Dedifferentiated amniotic fluid mesenchymal stem cell (primary cell): ENCODE measurements at regions not wholly inside any gene's neighbourhood (a gene's known extent, or its start where the extent isn't known, plus 50 kb on each side); places are given as distances from the start of the nearest gene placed in this dataset.

Source experiments
- DNase-seq: peaks from one replicate; pipeline ENCODE4 v3.0.0-alpha.2; 2016; ENCODE audit errors: extremely low spot score

GRCh38 chr2:76450024-76450475 lies 739.3 kb upstream of the GCFC2 start:
- DNase-seq = no peak

- no peak for DNase-seq
Measured at GRCh38 chr2:76448956-76449355, 738.2 kb upstream of the GCFC2 start.

GRCh38 chr2:76447294-76447693 lies 736.6 kb upstream of the GCFC2 start:
- no peak for DNase-seq

- DNase-seq = no peak
Measured at GRCh38 chr2:76446872-76447271, 736.2 kb upstream of the GCFC2 start.

- DNase-seq = no peak
Measured at GRCh38 chr2:76445880-76446279, 735.2 kb upstream of the GCFC2 start.

GRCh38 chr2:76444732-76445131 lies 734.0 kb upstream of the GCFC2 start:
- DNase-seq = no peak

- DNase-seq = no peak
Measured at GRCh38 chr2:76437564-76437963, 726.8 kb upstream of the GCFC2 start.

- DNase-seq = no peak
Measured at GRCh38 chr2:76429374-76429773, 718.7 kb upstream of the GCFC2 start.

GRCh38 chr2:76427452-76427851 lies 716.7 kb upstream of the GCFC2 start:
- no peak for DNase-seq

GRCh38 chr2:76415821-76416220 lies 705.1 kb upstream of the GCFC2 start:
- no peak for DNase-seq

- no peak for DNase-seq
Measured at GRCh38 chr2:76413436-76413835, 702.7 kb upstream of the GCFC2 start.

- DNase-seq = no peak
Measured at GRCh38 chr2:76406134-76406855, 695.6 kb upstream of the GCFC2 start.

DNA sequence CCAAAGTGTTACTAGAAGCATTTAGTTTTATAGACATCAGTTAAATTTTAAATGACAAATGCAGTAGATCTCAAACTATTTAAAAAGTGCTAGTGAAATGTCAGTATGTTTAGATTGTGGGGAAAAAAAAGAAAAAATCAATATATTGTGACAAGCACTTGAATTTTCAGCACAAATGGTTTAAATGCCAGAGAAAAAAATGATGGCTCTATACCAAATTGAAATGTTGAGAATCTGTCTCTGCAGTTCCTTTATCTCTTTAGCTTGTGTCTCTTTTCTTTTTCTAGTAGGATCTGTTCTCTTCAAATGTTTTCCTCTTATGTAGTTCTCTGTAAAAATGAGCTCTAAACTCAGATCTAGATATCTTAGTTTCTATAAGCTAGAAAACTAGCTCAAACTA lies 682.6 kb upstream of the GCFC2 start:
- DNase-seq = no peak

DNA sequence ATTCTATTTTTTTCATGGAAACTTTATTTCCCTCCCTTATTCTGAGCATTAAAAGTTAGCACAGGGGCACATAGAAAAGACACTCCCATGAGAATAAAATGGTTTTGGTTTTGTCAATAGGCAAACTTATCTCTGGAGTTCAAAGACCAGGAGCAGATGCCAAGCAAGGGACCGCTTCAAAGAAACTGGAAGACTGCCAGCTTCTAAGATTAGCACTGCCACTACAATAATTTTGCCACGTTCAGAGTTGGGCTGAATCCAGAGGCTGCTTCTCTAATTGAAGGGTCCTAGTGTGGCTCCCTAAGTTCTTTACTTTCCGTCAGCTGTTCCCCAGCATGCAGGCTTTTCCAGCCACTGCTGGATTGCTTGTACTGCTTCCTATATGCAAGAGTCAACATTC lies 681.0 kb upstream of the GCFC2 start:
- DNase-seq = no peak

DNA sequence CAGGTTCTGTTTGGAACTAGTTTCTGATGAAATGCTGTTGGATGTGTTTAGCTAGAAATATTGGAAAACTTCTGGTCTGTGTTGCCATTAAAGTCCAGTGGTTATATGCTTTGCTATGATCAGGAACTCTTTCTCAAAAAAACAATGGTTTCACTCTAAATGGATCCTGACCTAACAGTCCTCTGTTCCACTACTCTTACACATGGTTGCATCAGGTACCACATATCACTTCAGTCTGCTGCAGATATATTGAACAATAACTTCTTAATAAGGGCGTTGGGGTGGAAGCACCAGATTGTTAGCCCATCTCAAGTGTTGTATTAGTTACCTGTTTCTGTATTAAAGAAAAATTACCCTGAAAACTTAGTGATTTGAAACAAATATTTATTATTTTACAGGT lies 676.6 kb upstream of the GCFC2 start:
- no peak for DNase-seq

GRCh38 chr2:76385943-76386342 lies 675.2 kb upstream of the GCFC2 start:
- DNase-seq = no peak

DNA sequence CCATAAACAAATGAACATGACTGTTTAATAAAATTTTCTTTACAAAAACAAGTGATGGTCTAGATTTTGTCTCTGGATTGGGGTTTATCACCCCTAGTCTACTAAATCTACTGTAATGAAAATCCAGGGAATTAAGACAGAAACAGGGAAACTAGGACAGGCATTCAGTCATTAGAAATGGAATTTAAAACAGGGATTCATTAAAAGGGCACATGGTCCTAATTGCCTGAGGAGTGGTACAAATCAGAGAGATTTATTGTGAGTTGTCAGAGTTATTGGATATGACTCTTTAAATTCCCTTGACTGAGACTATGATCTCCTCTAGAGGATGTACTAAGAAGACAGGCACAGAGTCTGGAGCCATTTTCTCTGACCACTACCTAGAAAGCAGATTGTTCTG lies 670.9 kb upstream of the GCFC2 start:
- DNase-seq = no peak

DNA sequence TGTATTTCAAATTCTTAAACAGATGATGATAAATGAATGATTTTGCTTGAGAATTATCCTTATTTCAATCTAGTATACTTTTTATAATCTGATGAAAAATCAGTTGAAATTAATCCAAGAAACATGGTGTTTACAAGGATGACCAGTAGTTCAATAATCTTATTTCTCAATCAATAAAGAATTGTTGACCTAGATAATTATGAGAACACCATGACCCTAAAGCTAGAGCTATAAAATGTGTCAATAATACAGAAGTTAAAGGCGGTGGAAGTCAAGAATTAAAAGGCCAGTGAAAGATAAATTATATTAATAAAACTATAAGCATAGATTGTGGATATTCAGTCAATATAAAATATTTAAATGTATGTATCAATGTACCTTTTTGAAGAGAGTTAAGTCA lies 667.4 kb upstream of the GCFC2 start:
- DNase-seq = no peak

DNA sequence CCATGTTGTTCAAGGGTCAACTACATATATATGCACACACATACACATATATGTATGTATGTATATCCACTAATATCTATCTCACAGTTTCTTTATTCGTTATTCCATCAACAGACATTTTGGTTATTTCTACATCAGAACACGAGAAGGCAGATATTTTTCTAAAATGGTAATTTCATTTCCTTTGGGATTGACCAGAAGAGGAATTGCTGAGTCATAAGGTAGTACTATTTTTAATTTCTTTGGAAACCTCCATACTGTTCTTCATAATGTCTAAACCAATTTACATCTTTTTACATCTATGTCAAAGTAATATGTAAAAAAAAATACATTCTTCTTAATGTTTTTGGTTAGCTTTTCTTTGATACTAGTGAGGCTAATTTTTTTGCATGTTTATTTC lies 630.7 kb upstream of the GCFC2 start:
- DNase-seq = no peak

DNA sequence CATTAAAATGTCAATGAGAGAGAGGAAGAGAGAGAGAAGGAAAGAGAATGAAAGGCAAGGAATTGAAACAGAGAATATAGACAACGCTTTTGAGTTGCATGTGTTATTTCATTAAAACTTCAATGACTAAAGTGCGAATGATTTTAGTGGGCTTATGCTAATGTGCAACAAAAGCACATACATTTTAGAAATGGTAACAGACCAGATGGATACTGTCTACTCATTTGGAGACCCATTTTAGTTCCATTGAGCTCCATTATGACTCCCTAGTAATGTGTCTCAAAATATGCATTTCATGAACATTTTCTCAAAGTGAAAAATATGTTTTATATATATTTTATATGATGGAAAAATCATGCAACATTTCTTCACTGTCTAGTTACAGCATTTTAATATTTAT lies 622.2 kb upstream of the GCFC2 start:
- DNase-seq = no peak

DNA sequence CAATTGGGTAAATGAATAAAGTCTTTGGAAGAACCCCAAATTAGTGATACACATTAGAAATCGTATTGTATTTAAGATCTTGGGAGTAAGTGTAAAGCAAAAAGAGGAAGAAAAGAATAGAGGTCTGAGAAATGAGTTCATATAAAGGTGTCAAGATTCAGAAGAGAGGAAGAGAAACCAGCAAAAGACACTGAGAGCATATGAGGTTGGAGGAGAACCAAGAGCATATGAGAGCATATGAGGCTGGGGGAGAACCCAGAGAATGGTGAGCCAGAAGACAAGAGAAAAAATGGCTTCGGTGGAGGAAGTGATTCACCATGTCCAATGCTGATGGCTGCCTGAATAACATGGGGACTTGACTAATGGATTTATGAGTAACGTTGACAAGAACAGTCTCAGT lies 620.1 kb upstream of the GCFC2 start:
- DNase-seq = no peak

DNA sequence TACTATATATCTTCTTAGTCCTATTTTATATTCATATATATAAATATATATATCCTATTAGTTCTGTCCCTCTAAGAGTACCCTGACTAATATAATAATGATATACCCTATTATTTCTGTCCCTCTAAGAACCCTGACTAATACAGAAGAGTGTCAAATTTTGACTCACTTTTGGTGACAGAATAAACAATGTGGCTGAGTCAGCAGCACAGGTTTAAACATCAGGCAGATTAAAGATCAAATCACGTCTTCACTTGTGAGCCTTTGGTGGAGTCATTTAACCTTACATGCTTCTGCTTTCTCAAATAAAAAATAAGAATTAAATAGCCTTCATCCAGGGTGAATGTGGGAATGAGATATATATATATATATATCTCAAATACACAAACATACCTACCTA lies 615.9 kb upstream of the GCFC2 start:
- no peak for DNase-seq

DNA sequence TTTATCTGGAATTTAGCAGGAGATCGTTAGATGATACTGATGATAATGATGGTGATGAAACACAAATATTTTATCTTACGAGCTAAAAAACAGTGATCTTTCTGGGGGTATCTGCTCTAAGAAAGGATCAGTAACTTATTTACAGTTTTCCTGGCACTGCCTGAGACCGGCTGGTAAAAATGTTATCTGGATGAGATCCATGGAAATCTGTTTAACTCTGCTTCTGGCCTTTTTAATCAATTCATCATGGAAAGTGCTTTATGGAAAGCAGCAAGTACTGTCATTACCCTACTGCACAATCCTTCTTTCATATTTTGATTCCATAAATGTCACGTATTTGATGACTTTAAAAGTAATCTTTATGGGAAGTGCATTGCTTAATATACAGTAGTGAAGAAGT lies 612.7 kb upstream of the GCFC2 start:
- no peak for DNase-seq

- DNase-seq = no peak
Measured at GRCh38 chr2:76320716-76321115, 610.0 kb upstream of the GCFC2 start.
